HL-60 (cell line): ENCODE measurements at regions not wholly inside any gene's neighbourhood (a gene's known extent, or its start where the extent isn't known, plus 50 kb on each side); places are given as distances from the start of the nearest gene placed in this dataset.

Experiments used
- CTCF ChIP-seq: IDR thresholded peaks from one replicate; pipeline ENCODE4 v1.5.1; 2011; ENCODE audit warnings: low read length, control low read depth, inconsistent platforms; ENCODE audit not compliant: insufficient read depth
- GABPA ChIP-seq: IDR thresholded peaks from 2 replicates; pipeline ENCODE4 v1.6.1; 2012; ENCODE audit warnings: low read depth
- POLR2AphosphoS5 ChIP-seq: IDR thresholded peaks from 2 replicates; pipeline ENCODE4 v1.6.1; 2012; ENCODE audit warnings: low read depth
- REST ChIP-seq: IDR thresholded peaks from 2 replicates; pipeline ENCODE4 v1.6.1; 2012; ENCODE audit warnings: low read depth; ENCODE audit not compliant: insufficient replicate concordance
- SPI1 ChIP-seq: IDR thresholded peaks from 2 replicates; pipeline ENCODE4 v1.6.1; 2012; ENCODE audit warnings: low read depth, mild to moderate bottlenecking, borderline replicate concordance

- TF ChIP-seq CTCF, result no peak
- no peak for TF ChIP-seq REST
- TF ChIP-seq POLR2AphosphoS5, result no peak
- TF ChIP-seq GABPA, result no peak
- TF ChIP-seq SPI1, result no peak
Measured at GRCh38 chr6:41474213-41474933, 71.8 kb upstream of the FOXP4 start.
